ENCODE measurements at regions not wholly inside any gene's neighbourhood (a gene's known extent, or its start where the extent isn't known, plus 50 kb on each side); places are given as distances from the start of the nearest gene placed in this dataset.

- TF ChIP-seq CTCF (IDR thresholded peaks at IDR 0.05) (no peak), POLR2AphosphoS5 (IDR thresholded peaks at IDR 0.05; ENCODE audit: low read depth, low read length) (no peak)
- TF ChIP-seq, protein P1, sequence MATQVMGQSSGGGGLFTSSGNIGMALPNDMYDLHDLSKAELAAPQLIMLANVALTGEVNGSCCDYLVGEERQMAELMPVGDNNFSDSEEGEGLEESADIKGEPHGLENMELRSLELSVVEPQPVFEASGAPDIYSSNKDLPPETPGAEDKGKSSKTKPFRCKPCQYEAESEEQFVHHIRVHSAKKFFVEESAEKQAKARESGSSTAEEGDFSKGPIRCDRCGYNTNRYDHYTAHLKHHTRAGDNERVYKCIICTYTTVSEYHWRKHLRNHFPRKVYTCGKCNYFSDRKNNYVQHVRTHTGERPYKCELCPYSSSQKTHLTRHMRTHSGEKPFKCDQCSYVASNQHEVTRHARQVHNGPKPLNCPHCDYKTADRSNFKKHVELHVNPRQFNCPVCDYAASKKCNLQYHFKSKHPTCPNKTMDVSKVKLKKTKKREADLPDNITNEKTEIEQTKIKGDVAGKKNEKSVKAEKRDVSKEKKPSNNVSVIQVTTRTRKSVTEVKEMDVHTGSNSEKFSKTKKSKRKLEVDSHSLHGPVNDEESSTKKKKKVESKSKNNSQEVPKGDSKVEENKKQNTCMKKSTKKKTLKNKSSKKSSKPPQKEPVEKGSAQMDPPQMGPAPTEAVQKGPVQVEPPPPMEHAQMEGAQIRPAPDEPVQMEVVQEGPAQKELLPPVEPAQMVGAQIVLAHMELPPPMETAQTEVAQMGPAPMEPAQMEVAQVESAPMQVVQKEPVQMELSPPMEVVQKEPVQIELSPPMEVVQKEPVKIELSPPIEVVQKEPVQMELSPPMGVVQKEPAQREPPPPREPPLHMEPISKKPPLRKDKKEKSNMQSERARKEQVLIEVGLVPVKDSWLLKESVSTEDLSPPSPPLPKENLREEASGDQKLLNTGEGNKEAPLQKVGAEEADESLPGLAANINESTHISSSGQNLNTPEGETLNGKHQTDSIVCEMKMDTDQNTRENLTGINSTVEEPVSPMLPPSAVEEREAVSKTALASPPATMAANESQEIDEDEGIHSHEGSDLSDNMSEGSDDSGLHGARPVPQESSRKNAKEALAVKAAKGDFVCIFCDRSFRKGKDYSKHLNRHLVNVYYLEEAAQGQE (IDR thresholded peaks at IDR 0.05; ENCODE audit: insufficient read depth in 1 of 2, low read depth in 2 of 2, low read length in 1 of 2), result no peak
Observed at GRCh38 chr10:106317554-106317953, 847.0 kb downstream of the SORCS1 start.

All from Panc1 (cell line).